Upper lobe of right lung (tissue), 1 donor: ENCODE measurements at regions not wholly inside any gene's neighbourhood (a gene's known extent, or its start where the extent isn't known, plus 50 kb on each side); places are given as distances from the start of the nearest gene placed in this dataset.

Experiments
- ATAC-seq: fragments of 200-7000 bp; cut with Tn5 transposase; one replicate; pipeline ENCODE4 v1.9.1; 2020; ENCODE audit warnings: mild to moderate bottlenecking, moderate library complexity
- DNase-seq: peaks from one replicate; pipeline ENCODE4 v3.0.0-alpha.2; 2020
- H3K27ac ChIP-seq: fragments of 200-600 bp; one replicate; pipeline ENCODE4 v1.8.0; 2022
- H3K27me3 ChIP-seq: fragments of 200-600 bp; one replicate; pipeline ENCODE4 v1.8.0; 2022; ENCODE audit warnings: mild to moderate bottlenecking
- H3K36me3 ChIP-seq: fragments of 200-600 bp; one replicate; pipeline ENCODE4 v1.8.0; 2022
- H3K4me1 ChIP-seq: fragments of 200-600 bp; one replicate; pipeline ENCODE4 v1.8.0; 2022
- H3K4me3 ChIP-seq: fragments of 200-600 bp; one replicate; pipeline ENCODE4 v1.8.0; 2022; ENCODE audit warnings: mild to moderate bottlenecking
- H3K9me3 ChIP-seq: fragments of 200-600 bp; one replicate; pipeline ENCODE4 v1.8.0; 2022
- intact Hi-C: fragments of 100-400 bp; cut with DNase I; formaldehyde crosslinking; loops from one replicate; pipeline ENCODE4 v1.11.0; 2022
- TF ChIP-seq, protein P1 (sequence below): fragments of 200-600 bp; IDR thresholded peaks from one replicate; pipeline ENCODE4 v1.8.0; 2022; ENCODE audit warnings: antibody characterized with exemption
- donor health status: DM: no; HTN: yes; CAD: no; lungs with severe emphysema.

DNA sequence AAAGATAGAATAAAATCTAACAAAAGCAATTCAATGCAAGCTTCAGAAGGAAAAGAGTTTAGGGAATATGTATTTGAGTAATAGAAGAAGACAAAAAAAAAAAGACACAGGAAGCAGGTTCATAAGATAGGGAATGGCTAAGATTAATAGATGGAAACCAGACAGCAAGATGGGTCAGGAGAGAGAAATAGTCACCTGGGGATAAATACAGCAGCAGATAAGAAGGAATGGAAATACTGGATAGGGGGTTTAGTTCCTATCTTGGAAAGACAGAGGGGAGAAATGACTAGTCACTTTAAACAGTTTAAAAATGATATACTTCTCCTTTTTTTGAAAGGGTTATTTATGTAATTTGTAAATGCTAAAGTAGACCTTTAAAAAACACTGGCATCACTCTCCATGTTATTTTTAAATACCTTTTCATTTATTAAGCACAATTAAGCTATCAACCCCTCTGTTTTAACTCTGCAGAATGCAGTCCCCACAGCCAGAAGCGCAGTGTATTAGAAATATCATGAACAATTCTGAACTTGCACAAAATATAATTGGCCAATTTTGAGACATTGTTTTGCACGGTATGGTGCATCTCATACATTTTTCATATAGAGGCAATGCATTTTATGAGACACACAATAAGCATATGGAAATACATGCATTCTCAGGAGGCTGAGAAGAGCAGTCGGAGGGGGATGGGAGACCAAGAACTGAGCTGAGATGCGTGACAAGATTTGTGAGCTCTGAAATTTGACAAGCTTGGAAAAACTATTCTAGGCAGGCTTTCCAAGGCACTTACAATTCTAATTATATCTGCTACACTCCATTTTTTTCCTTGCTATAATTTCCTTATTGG lies 303.4 kb upstream of the PRICKLE1 start:
- TF ChIP-seq, protein P1, sequence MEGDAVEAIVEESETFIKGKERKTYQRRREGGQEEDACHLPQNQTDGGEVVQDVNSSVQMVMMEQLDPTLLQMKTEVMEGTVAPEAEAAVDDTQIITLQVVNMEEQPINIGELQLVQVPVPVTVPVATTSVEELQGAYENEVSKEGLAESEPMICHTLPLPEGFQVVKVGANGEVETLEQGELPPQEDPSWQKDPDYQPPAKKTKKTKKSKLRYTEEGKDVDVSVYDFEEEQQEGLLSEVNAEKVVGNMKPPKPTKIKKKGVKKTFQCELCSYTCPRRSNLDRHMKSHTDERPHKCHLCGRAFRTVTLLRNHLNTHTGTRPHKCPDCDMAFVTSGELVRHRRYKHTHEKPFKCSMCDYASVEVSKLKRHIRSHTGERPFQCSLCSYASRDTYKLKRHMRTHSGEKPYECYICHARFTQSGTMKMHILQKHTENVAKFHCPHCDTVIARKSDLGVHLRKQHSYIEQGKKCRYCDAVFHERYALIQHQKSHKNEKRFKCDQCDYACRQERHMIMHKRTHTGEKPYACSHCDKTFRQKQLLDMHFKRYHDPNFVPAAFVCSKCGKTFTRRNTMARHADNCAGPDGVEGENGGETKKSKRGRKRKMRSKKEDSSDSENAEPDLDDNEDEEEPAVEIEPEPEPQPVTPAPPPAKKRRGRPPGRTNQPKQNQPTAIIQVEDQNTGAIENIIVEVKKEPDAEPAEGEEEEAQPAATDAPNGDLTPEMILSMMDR, result no peak
- ATAC-seq, result no peak
- no peak overlapping the region for H3K4me3 ChIP-seq

DNA sequence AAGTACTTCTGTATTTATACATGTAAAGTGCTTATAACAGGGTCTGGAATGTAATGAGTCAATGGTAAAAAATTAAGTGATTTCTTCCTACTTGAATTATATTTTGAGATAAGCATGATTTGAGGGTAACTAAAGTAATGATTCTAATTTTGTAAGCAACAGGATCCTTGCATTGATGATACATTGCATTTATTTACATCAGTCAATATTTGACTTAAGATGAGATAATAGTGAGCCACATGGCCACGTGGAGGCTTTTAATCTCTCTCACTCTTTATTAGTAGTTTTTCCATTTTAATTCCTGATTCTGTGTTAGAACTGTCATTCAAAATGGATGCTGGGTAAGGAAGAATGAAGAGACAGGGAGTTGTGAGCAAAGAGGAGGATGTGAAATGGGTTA lies 298.1 kb upstream of the PRICKLE1 start:
- no peak for ATAC-seq
- TF ChIP-seq, protein P1, result no peak
- no peak for DNase-seq

More for the DNA sequence above, 303.4 kb upstream of the PRICKLE1 start:
- intact Hi-C loops, result no loop called here
- Histone ChIP-seq H3K4me1 (no peaks in the 10 kb centered on the region), H3K36me3 (no peaks in the 10 kb centered on the region), H3K27ac (no peak overlapping the region), H3K27me3 (no peaks in the 10 kb centered on the region), H3K9me3 (no peaks in the 10 kb centered on the region)
- DNase-seq, result no peak

GRCh38 chr12:42886160-42886559 lies 296.6 kb upstream of the PRICKLE1 start:
- H3K9me3 ChIP-seq, result no peaks in the 10 kb centered on the region
- H3K4me3 ChIP-seq, result no peak overlapping the region
- DNase-seq (no peak), ATAC-seq (no peak)
- TF ChIP-seq, protein P1, result no peak
- intact Hi-C loops, result no loop called here
- no peaks in the 10 kb centered on the region for H3K36me3 ChIP-seq
- H3K4me1 ChIP-seq, result no peaks in the 10 kb centered on the region
- H3K27me3 ChIP-seq, result no peaks in the 10 kb centered on the region
- no peak overlapping the region for H3K27ac ChIP-seq

More for the DNA sequence above, 298.1 kb upstream of the PRICKLE1 start:
- H3K4me3 ChIP-seq, result no peak overlapping the region
- no peaks in the 10 kb centered on the region for H3K27me3 ChIP-seq
- H3K27ac ChIP-seq, result no peak overlapping the region
- no peaks in the 10 kb centered on the region for H3K9me3 ChIP-seq
- intact Hi-C loops, result no loop called here
- H3K4me1 ChIP-seq, result no peaks in the 10 kb centered on the region
- no peaks in the 10 kb centered on the region for H3K36me3 ChIP-seq

GRCh38 chr12:42885677-42886076 lies 296.1 kb upstream of the PRICKLE1 start:
- H3K4me3 ChIP-seq, result no peak overlapping the region
- H3K36me3 ChIP-seq, result no peaks in the 10 kb centered on the region
- H3K4me1 ChIP-seq, result no peaks in the 10 kb centered on the region
- intact Hi-C loops, result no loop called here
- ATAC-seq, result no peak
- H3K27ac ChIP-seq, result no peak overlapping the region
- DNase-seq, result no peak
- H3K27me3 ChIP-seq, result no peaks in the 10 kb centered on the region
- TF ChIP-seq, protein P1, result no peak
- H3K9me3 ChIP-seq, result no peaks in the 10 kb centered on the region

- Histone ChIP-seq H3K27me3 (no peaks in the 10 kb centered on the region), H3K9me3 (no peaks in the 10 kb centered on the region), H3K27ac (no peak overlapping the region), H3K4me1 (no peaks in the 10 kb centered on the region), H3K36me3 (no peaks in the 10 kb centered on the region), H3K4me3 (no peak overlapping the region)
- TF ChIP-seq, protein P1, result no peak
- intact Hi-C loops, result no loop called here
- ATAC-seq (no peak), DNase-seq (no peak)
These were observed 294.6 kb upstream of the PRICKLE1 start for GRCh38 chr12:42884116-42884515.
